B cell (primary cell): ENCODE measurements at regions not wholly inside any gene's neighbourhood (a gene's known extent, or its start where the extent isn't known, plus 50 kb on each side); places are given as distances from the start of the nearest gene placed in this dataset.

ENCODE experiments used
- ATAC-seq: fragments of 200-7000 bp; cut with Tn5 transposase; one replicate; pipeline ENCODE4 v1.10.0; 2021; ENCODE audit warnings: low read depth, mild to moderate bottlenecking, moderate number of reproducible peaks, moderate library complexity
- CTCF ChIA-PET: fragments of 350-600 bp; sonication (Branson Sonifier 250); formaldehyde crosslinking; loops from one replicate; lab custom pipeline; 2021; ENCODE audit warnings: antibody characterized with exemption, inconsistent platforms; lab: Charles Lee
- POLR2A ChIA-PET: fragments of 350-600 bp; sonication (Branson Sonifier 250); formaldehyde crosslinking; loops from one replicate; lab custom pipeline; 2021; ENCODE audit warnings: antibody characterized with exemption; lab: Charles Lee
- DNase-seq: peaks from one replicate; pipeline ENCODE4 v3.0.0; 2013
- H2AFZ ChIP-seq: 2 replicates; pipeline ENCODE4 v1.6.1; 2012; ENCODE audit warnings: mild to moderate bottlenecking, low read depth, low read length; ENCODE audit not compliant: insufficient read depth, poor library complexity, severe bottlenecking
- H3K27ac ChIP-seq, 2 donors: 1 replicate in 1 of 2; 2 replicates in 1 of 2; pipeline ENCODE4 v1.5.1; 2012 to 2013; ENCODE audit warnings: low read length in 2 of 2, mild to moderate bottlenecking in 2 of 2, moderate library complexity in 1 of 2
- H3K27me3 ChIP-seq, 4 experiments: fragments of 200-600 bp in 1 of 4; sonication (generic) in 1 of 4; replicated peaks in 1 of 4; 1 replicate in 2 of 4; 2 replicates in 2 of 4; pipeline versions ENCODE4 v1.6.1 to v1.7.0; 2013 to 2016; ENCODE audit warnings: low read length in 3 of 4, mild to moderate bottlenecking in 2 of 4, mixed read lengths in 1 of 4, moderate library complexity in 1 of 4; ENCODE audit not compliant: insufficient read depth in 4 of 4, control insufficient read depth in 3 of 4; ENCODE audit errors: control extremely low read depth in 1 of 4
- H3K36me3 ChIP-seq, 2 experiments: replicated peaks in 1 of 2; 1 replicate in 1 of 2; 2 replicates in 1 of 2; pipeline versions ENCODE4 v1.6.1 to v1.7.1; 2013; ENCODE audit warnings: low read length in 1 of 2; ENCODE audit not compliant: insufficient read depth in 2 of 2, control insufficient read depth in 1 of 2; ENCODE audit errors: control extremely low read depth in 1 of 2, extremely low read depth in 1 of 2
- H3K4me1 ChIP-seq, 2 donors: fragments of 200-600 bp in 1 of 2; sonication (generic) in 1 of 2; 1 replicate in 1 of 2; 2 replicates in 1 of 2; pipeline versions ENCODE4 v1.5.1 to v1.6.1; 2013 to 2017; ENCODE audit warnings: low read length in 2 of 2; ENCODE audit not compliant: control insufficient read depth in 2 of 2, insufficient read depth in 2 of 2
- H3K4me2 ChIP-seq: replicated peaks from 2 replicates; pipeline ENCODE3; 2012; ENCODE audit warnings: mild to moderate bottlenecking, low read depth, low read length; ENCODE audit not compliant: poor library complexity, severe bottlenecking
- H3K4me3 ChIP-seq, 5 experiments: fragments of 200-600 bp in 1 of 5; sonication (generic) in 1 of 5; 1 replicate in 3 of 5; 2 replicates in 2 of 5; pipeline versions ENCODE4 v1.5.1 to v1.7.0; 2011 to 2016; ENCODE audit warnings: low read length in 4 of 5, mild to moderate bottlenecking in 4 of 5, low read depth in 2 of 5, control low read depth in 1 of 5, moderate library complexity in 1 of 5; ENCODE audit not compliant: insufficient read depth in 1 of 5; ENCODE audit errors: control extremely low read depth in 1 of 5, extremely low read depth in 1 of 5
- H3K79me2 ChIP-seq: fragments of 200-600 bp; sonication (generic); one replicate; pipeline ENCODE4 v1.6.0; 2016; ENCODE audit warnings: low read length; ENCODE audit not compliant: control insufficient read depth, insufficient read depth
- H3K9ac ChIP-seq: fragments of 200-600 bp; sonication (generic); 2 replicates; pipeline ENCODE4 v1.6.1; 2017; ENCODE audit warnings: mild to moderate bottlenecking, low read length, moderate library complexity
- H3K9me3 ChIP-seq, 3 donors: one replicate each; pipeline versions ENCODE4 v1.6.1 to v1.7.1; 2013; ENCODE audit warnings: low read length in 2 of 3; ENCODE audit not compliant: control insufficient read depth in 2 of 3, insufficient read depth in 1 of 3; ENCODE audit errors: control extremely low read depth in 1 of 3
- H4K20me1 ChIP-seq: 2 replicates; pipeline ENCODE4 v1.6.0; 2012; ENCODE audit warnings: mild to moderate bottlenecking, low read length; ENCODE audit not compliant: insufficient read depth, control insufficient read depth, poor library complexity, severe bottlenecking
- H3K27ac Mint-ChIP-seq: one replicate; pipeline ENCODE4 v1.8.0; 2021; ENCODE audit warnings: mixed read lengths
- H3K27me3 Mint-ChIP-seq: one replicate; pipeline ENCODE4 v1.8.0; 2021; ENCODE audit warnings: mixed read lengths
- H3K4me1 Mint-ChIP-seq: one replicate; pipeline ENCODE4 v1.8.0; 2021; ENCODE audit warnings: mixed read lengths
- H3K4me3 Mint-ChIP-seq: one replicate; pipeline ENCODE4 v1.8.0; 2021; ENCODE audit warnings: mixed read lengths
- H3K9me3 Mint-ChIP-seq: one replicate; pipeline ENCODE4 v1.8.0; 2022; ENCODE audit warnings: mixed read lengths; ENCODE audit not compliant: insufficient read depth
- EZH2 ChIP-seq: IDR thresholded peaks from 2 replicates; pipeline ENCODE4 v1.6.1; 2012; ENCODE audit warnings: borderline replicate concordance, low read depth, mild to moderate bottlenecking, moderate library complexity, low read length; ENCODE audit not compliant: insufficient read depth, poor library complexity, severe bottlenecking
- WGBS: methylation state at CpG from one replicate; pipeline ENCODE4 v1.1.5; 2013; ENCODE audit warnings: missing lambda C conversion rate; ENCODE audit not compliant: insufficient coverage; 5-methylcytosine and 5-hydroxymethylcytosine counted together
- intact Hi-C: fragments of 100-400 bp; cut with micrococcal nuclease; formaldehyde crosslinking; loops from one replicate; pipeline ENCODE4 v1.10.0; 2022
- TF ChIP-seq, protein P1 (sequence below): fragments of 200-600 bp; IDR thresholded peaks from one replicate; pipeline ENCODE4 v1.8.0; 2022; ENCODE audit warnings: antibody characterized with exemption, mild to moderate bottlenecking

GRCh38 chr4:14897217-14897616 lies 105.1 kb upstream of the CPEB2 start:
- no peak for DNase-seq
- no peak for ATAC-seq
- intact Hi-C loops: no loop called here
- Histone ChIP-seq H3K4me2 (no peak overlapping the region), H3K9ac (no peak overlapping the region), H3K4me1 (no peaks in the 10 kb centered on the region), H3K79me2 (no peaks in the 10 kb centered on the region), H3K27ac (no peak overlapping the region), H2AFZ (no peak overlapping the region), H4K20me1 (no peaks in the 10 kb centered on the region), H3K27me3 (no peaks in the 10 kb centered on the region), H3K9me3 (peaks cover 0 to 3% (median 0%) of the 10 kb centered on the region in 3 donors), H3K36me3 (no peaks in the 10 kb centered on the region), H3K4me3 (no peak overlapping the region)
- TF ChIP-seq EZH2: no peak
- TF ChIP-seq, protein P1, sequence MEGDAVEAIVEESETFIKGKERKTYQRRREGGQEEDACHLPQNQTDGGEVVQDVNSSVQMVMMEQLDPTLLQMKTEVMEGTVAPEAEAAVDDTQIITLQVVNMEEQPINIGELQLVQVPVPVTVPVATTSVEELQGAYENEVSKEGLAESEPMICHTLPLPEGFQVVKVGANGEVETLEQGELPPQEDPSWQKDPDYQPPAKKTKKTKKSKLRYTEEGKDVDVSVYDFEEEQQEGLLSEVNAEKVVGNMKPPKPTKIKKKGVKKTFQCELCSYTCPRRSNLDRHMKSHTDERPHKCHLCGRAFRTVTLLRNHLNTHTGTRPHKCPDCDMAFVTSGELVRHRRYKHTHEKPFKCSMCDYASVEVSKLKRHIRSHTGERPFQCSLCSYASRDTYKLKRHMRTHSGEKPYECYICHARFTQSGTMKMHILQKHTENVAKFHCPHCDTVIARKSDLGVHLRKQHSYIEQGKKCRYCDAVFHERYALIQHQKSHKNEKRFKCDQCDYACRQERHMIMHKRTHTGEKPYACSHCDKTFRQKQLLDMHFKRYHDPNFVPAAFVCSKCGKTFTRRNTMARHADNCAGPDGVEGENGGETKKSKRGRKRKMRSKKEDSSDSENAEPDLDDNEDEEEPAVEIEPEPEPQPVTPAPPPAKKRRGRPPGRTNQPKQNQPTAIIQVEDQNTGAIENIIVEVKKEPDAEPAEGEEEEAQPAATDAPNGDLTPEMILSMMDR: no peak
- Mint-ChIP-seq H3K4me3 (no peak overlapping the region), H3K27ac (no peak overlapping the region), H3K9me3 (no peaks in the 10 kb centered on the region), H3K27me3 (peaks cover 3% of the 10 kb centered on the region), H3K4me1 (no peaks in the 10 kb centered on the region)
- no CpG with 5 or more reads among the region's 2 CpGs for WGBS
- CTCF ChIA-PET: interaction anchor here (0.9 kb wide), 1 partner anchor 8 kb away, joined by 3 read pairs; no protein-coding TSS in a partner anchor
- POLR2A ChIA-PET: no interaction called here

DNA sequence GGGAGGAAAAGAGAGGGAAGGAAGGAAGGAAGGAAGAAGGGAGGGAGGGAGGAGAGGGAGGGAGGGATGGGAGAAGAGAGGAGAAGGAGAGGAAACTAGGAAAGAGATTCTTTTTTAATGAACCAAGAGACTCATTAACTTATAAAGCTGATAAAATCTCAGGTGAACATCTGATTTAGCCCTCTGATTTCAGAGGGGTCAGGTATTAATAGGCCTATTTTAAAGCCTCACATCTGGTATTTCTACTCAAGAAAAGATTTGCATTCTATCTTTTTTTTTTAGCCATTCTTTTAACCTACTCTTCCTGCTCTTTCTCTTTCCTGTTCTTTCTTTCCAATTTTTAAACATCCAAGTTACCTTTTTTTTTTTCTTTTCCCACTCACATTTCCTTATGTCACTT lies 103.3 kb upstream of the CPEB2 start:
- H3K4me3 Mint-ChIP-seq: no peak overlapping the region
- intact Hi-C loops: no loop called here
- H3K79me2 ChIP-seq: no peaks in the 10 kb centered on the region

More for the DNA sequence above, 103.3 kb upstream of the CPEB2 start:
- ChIA-PET POLR2A (no interaction called here), CTCF (no interaction called here)
- Histone ChIP-seq H3K9me3 (no peaks in the 10 kb centered on the region), H2AFZ (no peak overlapping the region), H3K4me2 (no peak overlapping the region), H3K27me3 (no peaks in the 10 kb centered on the region), H3K36me3 (no peaks in the 10 kb centered on the region), H3K4me3 (no peak overlapping the region), H4K20me1 (no peaks in the 10 kb centered on the region), H3K27ac (no peak overlapping the region), H3K4me1 (no peaks in the 10 kb centered on the region), H3K9ac (no peak overlapping the region)
- Mint-ChIP-seq H3K27ac (no peak overlapping the region), H3K27me3 (peaks cover 7% of the 10 kb centered on the region), H3K9me3 (no peaks in the 10 kb centered on the region), H3K4me1 (no peaks in the 10 kb centered on the region)
- DNase-seq (no peak), ATAC-seq (no peak)
- TF ChIP-seq, protein P1: no peak
- no peak for TF ChIP-seq EZH2
